ENCODE measurements at regions not wholly inside any gene's neighbourhood (a gene's known extent, or its start where the extent isn't known, plus 50 kb on each side); places are given as distances from the start of the nearest gene placed in this dataset.
"Not testable (repeated sequence)": the region's sequence is repeated elsewhere in the genome, so short reads cannot be mapped to it uniquely, and the experiment has no call there.

GRCh38 chr4:14168919-14169318, 541.4 kb upstream of the BOD1L1 start:
- peak; percentile 98 for DNase-seq (ENCODE audit: low read depth)

GRCh38 chr4:14169460-14169859, 541.9 kb upstream of the BOD1L1 start:
- no peak for DNase-seq (ENCODE audit: low read depth)

GRCh38 chr4:14169940-14170339, 542.4 kb upstream of the BOD1L1 start:
- not testable (repeated sequence) for DNase-seq (ENCODE audit: low read depth)

GRCh38 chr4:14176613-14177012, 549.1 kb upstream of the BOD1L1 start:
- no peak for DNase-seq (ENCODE audit: low read depth)

- peak; percentile 90 for DNase-seq (ENCODE audit: low read depth)
Measured at GRCh38 chr4:14177987-14178386, 550.5 kb upstream of the BOD1L1 start.

- peak; percentile 75 for DNase-seq (ENCODE audit: low read depth)
Measured at GRCh38 chr4:14178421-14178820, 550.9 kb upstream of the BOD1L1 start.

GRCh38 chr4:14180166-14180565, 552.6 kb upstream of the BOD1L1 start:
- DNase-seq (ENCODE audit: low read depth) = no peak

GRCh38 chr4:14180983-14181601, 553.6 kb upstream of the BOD1L1 start:
- DNase-seq (ENCODE audit: low read depth) = peak; percentile 66

- no peak for DNase-seq (ENCODE audit: low read depth)
Measured at GRCh38 chr4:14182148-14182547, 554.6 kb upstream of the BOD1L1 start.

GRCh38 chr4:14184265-14184664, 556.7 kb upstream of the BOD1L1 start:
- no peak for DNase-seq (ENCODE audit: low read depth)

GRCh38 chr4:14184767-14185166, 557.2 kb upstream of the BOD1L1 start:
- no peak for DNase-seq (ENCODE audit: low read depth)

GRCh38 chr4:14188214-14188613, 560.7 kb upstream of the BOD1L1 start:
- DNase-seq (ENCODE audit: low read depth) = no peak

- DNase-seq (ENCODE audit: low read depth) = no peak
Measured at GRCh38 chr4:14193601-14194000, 566.1 kb upstream of the BOD1L1 start.

- peak; percentile 67 for DNase-seq (ENCODE audit: low read depth)
Measured at GRCh38 chr4:14196131-14196530, 568.6 kb upstream of the BOD1L1 start.

GRCh38 chr4:14215116-14215770, 587.7 kb upstream of the BOD1L1 start:
- DNase-seq (ENCODE audit: low read depth) = no peak

- no peak for DNase-seq (ENCODE audit: low read depth)
Measured at GRCh38 chr4:14217401-14217800, 589.9 kb upstream of the BOD1L1 start.

GRCh38 chr4:14218641-14219040, 591.1 kb upstream of the BOD1L1 start:
- DNase-seq (ENCODE audit: low read depth) = no peak

GRCh38 chr4:14221176-14221575, 593.7 kb upstream of the BOD1L1 start:
- peak; percentile 28 for DNase-seq (ENCODE audit: low read depth)

GRCh38 chr4:14222377-14223029, 595.0 kb upstream of the BOD1L1 start:
- no peak for DNase-seq (ENCODE audit: low read depth)

- peak; percentile 52 for DNase-seq (ENCODE audit: low read depth)
Measured at GRCh38 chr4:14223461-14223860, 595.9 kb upstream of the BOD1L1 start.

- DNase-seq (ENCODE audit: low read depth) = peak; percentile 24
Measured at GRCh38 chr4:14225688-14226207, 598.2 kb upstream of the BOD1L1 start.

- no peak for DNase-seq (ENCODE audit: low read depth)
Measured at GRCh38 chr4:14233126-14233525, 605.6 kb upstream of the BOD1L1 start.

- no peak for DNase-seq (ENCODE audit: low read depth)
Measured at GRCh38 chr4:14234307-14234706, 606.8 kb upstream of the BOD1L1 start.

All from renal cortical epithelial cell (primary cell).